ENCODE measurements at regions not wholly inside any gene's neighbourhood (a gene's known extent, or its start where the extent isn't known, plus 50 kb on each side); places are given as distances from the start of the nearest gene placed in this dataset.

GRCh38 chr6:128731249-128732165 is 151.4 kb upstream of the LAMA2 start:
- TF ChIP-seq, protein P1, sequence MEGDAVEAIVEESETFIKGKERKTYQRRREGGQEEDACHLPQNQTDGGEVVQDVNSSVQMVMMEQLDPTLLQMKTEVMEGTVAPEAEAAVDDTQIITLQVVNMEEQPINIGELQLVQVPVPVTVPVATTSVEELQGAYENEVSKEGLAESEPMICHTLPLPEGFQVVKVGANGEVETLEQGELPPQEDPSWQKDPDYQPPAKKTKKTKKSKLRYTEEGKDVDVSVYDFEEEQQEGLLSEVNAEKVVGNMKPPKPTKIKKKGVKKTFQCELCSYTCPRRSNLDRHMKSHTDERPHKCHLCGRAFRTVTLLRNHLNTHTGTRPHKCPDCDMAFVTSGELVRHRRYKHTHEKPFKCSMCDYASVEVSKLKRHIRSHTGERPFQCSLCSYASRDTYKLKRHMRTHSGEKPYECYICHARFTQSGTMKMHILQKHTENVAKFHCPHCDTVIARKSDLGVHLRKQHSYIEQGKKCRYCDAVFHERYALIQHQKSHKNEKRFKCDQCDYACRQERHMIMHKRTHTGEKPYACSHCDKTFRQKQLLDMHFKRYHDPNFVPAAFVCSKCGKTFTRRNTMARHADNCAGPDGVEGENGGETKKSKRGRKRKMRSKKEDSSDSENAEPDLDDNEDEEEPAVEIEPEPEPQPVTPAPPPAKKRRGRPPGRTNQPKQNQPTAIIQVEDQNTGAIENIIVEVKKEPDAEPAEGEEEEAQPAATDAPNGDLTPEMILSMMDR (IDR thresholded peaks at IDR 0.05): peak in 1 of 3 experiments; percentile 16
- TF ChIP-seq POLR2A (IDR thresholded peaks at IDR 0.05) (no peak), POLR2AphosphoS5 (IDR thresholded peaks at IDR 0.05; ENCODE audit: insufficient read depth in 1 of 2, low read depth in 1 of 2) (no peak)

Data from vagina (tissue), 2 donors.